ENCODE measurements at regions not wholly inside any gene's neighbourhood (a gene's known extent, or its start where the extent isn't known, plus 50 kb on each side); places are given as distances from the start of the nearest gene placed in this dataset.

DNA sequence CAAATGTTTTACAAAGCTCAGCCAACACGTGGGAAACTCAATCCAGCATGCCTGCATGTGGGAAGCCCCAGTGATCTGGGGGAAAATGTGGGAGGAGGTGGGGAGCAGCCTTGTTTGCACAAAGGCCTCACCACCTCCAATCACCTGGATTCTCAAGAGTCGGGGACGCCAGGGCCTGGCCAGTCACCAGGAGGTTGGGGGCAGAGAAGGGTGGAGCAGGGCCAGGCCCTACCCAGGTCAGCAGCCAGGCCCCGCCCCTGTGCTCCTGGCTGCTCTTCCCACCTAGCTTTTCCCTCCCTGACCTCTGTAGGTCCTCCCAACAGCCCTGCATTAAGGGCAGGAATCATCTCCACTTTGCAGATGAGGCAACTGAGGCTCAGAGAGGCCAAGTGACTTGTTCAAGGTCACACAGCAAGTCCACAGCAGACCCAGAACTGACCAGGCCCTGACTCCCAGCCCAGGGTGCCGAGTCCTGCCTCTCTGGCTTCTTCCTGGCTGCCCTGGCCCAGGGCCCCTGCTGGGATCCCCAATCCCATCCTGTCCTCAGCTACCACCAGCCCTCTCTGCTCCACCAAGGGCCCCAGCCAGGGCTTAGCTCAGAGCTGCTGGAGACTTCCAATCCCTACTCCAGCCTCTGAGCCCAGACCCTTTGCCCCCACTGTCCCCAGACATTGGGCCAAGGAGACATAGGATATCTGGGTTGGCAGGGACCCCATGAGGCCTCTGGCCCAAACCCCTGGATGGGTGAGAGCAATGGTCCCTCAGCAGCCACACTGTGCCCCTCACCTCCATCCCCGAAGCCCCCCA is 508.6 kb downstream of the PTPRU start:
- no peak for DNase-seq

DNA sequence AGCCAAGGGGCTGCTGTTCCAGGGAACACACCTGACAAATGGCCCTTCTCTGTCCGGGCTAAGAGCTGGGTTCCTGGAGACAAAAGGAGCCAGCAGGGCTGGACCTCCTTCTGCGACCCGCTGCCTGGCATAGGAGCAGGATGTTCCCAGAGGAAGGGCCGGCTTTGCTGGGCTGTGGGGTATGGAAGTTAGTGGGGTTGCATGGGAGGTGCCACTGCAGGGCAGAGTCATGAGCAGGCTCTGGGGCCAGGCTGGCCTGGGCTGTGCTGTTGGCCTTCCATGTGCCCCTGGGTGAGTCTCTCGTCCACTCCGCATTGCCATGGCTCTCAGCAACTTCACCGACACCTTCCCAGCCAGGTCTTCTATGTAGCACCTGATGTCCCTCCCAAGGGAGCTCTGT is 507.6 kb downstream of the PTPRU start:
- DNase-seq, result no peak

DNA sequence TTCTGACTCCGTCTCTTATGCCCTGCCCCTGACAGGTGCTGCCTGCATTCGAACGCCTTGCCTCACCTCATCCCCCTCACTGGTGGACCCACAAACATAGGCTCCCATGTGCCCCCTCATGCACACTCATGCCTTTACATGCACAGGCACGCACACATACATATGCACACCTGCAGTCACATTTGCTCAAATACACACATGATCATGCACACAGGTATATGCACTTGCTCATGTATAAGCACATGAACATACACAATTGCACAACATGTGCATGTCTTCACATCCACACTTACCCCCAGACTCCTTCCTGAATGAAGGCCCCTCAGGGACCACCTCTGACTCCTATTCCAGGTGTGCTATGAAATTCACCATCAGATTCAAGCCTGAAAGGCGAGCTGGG is 506.9 kb downstream of the PTPRU start:
- no peak for DNase-seq

DNA sequence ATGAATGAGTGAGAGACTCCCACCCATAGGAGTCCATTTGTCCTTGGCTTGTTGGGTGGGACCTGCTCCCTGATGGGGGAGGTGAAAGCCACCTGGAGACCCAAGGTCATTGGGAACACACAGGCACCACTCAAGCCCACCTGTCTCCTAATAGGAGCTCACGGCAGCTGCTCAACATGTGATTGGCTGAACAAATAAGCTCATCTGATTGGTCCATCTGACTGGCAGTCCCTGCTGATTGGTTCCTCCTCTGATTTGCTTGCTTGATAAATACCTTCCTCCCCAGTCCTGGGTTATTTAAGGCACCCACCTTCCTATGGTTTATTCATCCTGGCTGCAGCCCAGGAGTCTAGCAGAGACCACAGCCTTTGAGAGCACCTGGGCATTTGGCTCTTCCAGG is 502.9 kb downstream of the PTPRU start:
- no peak for DNase-seq

DNA sequence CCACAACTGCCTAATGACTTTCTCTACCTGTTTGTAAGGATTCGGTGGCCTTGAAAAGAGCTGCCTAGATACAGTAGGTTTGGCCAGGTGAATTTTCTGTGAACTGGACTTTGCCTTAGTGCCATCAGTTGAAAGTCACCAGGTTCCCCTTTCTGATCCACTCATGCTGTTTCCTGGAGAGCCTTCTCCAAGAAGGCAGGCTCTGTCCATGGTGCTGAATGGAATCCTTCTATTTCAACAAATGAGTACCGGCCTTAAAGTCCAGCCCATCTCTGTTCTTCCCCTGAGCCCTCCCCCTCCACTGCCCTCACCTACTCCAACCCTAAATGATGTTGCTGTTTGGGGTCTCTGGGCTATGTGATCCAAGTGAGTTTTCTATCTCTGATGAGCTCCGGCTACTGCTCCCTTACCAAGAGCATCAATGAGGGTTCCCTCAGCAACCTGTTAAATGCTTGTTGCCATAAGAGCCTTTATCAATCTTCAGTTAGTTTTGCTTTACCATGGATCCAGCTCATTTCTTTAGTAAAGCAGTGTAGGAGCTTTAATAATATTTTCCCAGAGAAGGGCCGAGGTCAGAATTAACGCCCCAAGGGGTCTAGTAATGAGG is 500.4 kb downstream of the PTPRU start:
- no peak for DNase-seq

DNA sequence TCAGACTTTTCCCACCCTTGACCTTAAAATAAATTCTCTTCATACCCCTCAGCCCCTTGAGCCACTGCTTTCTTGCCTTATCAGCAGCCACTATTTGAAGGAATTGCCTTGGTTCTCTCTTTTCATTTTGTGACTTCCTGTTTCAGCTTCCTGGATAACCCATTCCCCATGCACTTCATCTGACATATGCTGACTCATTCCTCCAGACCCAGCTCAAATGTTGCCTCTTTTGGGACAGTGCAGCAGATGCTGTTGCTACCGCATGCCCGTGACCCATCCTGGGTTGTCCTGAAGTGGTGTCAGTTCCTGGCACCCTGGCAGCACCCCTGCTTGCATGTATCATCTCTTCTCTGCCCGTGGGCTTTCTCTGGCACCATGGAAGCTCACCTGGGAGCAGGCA is 496.1 kb downstream of the PTPRU start:
- DNase-seq, result no peak

DNA sequence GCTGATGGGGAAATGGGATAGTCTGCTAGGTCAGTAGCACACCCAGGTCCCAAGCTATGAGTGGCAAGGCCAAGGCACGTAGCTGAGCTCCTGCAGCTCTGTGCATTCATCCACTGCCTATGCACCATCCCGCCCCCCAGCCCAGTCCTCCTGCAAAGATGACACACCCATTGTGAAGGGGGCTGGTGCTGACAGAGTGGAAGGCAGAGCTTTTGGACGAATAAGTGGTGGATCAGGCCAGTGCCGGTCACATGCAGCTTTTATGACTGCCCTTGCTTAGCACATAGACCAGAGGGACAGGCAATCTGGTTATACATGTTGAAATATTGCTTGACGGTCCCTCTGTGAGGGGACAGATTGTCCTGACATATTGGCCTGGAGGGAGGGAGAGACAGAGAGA is 494.3 kb downstream of the PTPRU start:
- DNase-seq, result no peak

DNA sequence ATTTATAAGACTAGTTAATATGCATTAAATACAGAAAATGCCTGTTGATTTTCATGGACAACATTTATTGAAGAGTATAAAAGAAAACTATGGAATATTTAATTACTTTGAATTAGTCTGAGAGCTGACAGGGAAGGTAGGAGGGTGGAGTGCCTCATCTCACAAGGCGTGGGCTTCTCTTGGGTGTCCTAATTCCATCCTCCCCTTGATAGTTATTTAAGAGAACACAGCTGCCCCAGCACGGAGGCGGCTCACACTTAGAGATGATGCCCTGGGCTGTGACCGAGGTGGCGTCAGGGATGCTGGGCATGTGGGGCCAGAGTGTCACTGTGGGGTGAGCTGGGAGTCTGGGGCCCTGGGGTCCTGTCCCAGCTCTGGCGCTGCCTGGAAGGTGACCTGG is 493.0 kb downstream of the PTPRU start:
- DNase-seq, result no peak

DNA sequence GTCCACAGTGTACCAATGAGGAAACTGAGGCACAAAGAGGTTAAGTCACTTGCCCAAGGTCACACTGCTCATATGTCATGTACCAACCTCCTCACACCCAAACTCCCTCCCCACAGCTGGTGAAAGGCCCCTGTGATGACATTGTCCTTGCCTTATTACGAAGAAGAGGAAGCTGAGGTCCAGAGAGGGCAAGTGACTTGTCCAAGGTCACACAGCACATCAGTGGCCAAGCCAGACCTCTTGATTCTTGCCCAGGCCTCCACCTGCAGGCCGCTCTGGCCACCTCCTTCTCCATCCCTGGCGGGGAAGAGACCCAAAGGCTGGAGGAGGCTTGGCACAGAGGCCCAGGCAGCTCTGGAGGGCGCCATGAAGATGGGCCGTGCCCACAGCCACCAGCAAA is 492.4 kb downstream of the PTPRU start:
- no peak for DNase-seq

DNA sequence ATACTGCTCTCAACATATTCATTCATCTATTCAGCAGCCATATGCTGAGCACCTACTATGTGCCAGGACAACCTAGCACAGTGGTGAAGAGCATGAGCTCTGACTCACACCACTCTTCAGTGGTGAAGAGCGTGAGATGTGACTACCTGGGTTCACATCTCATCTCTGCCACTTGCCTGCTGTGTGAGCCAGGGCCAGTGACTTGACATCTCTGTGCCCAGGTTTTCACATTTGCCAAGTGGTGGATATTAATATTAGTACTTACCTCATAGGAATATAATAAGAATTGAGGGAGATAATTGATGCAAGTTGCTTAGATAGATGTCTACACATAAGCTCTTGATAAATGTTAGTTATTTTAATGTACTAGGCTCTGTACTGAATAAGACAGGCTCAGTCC is 488.9 kb downstream of the PTPRU start:
- DNase-seq, result no peak

DNA sequence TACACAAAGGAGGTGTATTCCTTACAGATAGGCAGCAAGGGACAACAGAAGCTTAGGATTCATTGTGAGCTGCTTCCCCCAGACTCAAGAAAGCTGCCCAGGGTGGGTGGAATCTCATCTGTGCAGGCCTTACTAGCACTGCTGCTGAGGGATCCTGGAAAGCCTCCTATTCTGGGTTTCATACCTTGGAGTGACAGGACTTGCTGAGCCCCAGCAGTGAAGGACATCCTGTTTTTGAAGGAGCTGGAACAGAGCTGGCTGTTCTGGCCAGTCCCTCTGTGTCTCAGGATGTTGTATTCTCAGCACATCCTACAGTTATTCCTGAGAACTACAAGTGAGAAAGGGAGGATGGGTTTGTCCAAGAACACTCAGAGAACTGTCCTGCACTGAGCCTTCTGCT is 486.3 kb downstream of the PTPRU start:
- no peak for DNase-seq

DNA sequence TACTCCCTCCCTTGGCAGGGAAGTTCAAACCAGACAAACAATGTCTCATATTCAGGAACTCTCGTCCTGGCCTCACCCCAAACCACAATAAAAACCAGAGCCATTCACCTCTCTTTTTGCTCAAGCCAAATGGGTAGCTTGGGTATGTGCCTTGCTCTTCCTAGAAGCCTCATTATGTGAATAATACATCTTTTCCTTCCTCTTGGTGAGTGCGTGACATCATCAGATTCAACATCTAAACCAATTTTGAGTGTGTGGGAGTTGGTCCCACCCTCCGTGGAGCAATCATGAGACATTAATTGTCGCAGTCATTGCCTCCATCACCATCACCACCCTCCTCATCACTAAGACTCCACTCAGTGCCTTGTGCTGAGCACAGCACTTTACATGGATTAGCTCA is 482.9 kb downstream of the PTPRU start:
- DNase-seq, result no peak

DNA sequence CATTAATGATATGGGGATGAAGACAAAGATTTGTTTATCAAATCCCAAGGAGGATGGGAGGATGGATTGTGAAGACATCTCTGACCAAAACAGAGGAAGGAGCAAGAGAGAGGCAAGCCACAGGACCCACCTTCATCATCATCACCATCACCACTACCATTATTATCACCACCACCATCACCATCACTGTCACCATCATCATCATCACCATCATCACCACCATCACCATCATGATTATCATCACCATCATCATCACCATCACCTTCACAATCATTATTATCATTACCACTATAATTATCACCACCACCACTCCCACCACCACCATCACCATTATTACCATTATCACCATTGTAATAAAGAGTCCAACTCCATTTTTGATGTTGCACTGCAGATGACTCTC is 482.5 kb downstream of the PTPRU start:
- no peak for DNase-seq

DNA sequence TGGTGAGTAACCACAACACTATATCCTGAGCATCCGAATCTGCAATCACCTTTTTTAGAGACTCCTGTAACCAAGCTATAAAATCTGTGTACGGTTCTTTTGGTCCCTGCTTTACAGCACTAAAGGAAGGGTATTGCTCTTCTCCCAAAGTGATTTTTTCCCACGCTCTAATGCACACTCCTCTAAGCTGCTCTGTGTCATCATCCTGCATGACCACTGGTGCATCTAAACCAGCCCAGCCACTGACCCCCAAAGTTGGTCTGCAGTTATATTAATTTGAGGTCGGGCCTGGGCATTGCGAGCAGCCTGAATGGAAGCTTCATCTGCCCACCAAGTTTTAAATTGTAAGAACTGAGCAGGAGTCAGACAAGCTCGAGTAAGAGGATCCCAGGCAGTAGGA is 480.0 kb downstream of the PTPRU start:
- DNase-seq, result no peak

DNA sequence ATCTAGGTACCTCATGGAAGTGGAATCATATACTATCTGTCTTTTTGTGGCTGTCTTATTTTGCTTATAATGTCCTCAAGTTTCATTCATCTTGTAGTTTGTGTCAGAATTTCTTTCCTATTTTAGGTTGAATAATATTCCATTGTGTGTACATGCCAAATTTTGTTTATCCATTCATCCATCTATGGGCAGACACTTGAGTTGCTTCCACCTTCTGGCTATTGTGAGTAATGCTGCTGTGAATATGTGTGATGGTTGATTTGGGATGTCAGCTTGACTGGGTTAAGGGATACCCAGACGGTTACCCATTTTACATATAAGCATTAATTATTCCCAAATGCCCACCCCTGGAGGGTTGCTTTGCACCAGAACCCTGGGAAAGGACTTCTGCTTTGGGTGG is 477.5 kb downstream of the PTPRU start:
- no peak for DNase-seq

DNA sequence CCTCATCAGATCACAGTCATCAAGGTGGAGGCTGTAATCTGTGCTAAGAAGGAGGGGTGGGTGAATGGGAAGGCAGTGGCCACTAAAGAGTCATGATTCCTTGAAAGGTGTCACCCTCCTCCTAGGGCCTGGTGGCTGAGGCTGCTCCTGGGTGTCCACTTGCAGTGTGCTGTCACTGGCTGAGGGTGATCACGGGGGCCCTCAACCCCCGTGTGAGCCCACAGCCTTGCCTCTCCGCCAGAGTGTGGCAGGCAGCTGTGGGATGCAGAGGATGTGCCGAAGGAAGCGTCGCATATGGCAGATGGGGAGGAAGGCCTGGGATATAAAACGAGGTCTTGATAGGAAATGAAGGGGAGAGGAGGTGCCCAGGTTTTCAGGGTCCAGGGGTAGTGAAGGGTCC is 476.5 kb downstream of the PTPRU start:
- DNase-seq, result no peak

DNA sequence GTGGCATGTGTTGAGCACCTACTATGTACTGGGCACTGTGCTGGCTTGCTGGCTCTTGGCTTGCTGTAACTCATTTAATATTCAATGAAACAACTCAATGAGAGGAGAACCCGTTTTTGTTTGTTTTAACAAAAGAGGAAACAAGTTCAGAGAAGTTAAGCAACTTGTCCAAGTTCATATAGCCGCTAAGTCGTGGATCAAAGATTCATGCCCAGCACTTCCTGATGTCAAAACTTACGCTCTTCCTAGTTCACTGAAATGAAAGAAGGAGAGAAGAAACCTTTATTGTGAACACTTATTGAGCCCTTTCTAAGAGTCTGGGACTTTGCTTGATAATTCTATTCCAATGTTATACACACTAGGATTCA is 475.9 kb downstream of the PTPRU start:
- DNase-seq, result no peak

DNA sequence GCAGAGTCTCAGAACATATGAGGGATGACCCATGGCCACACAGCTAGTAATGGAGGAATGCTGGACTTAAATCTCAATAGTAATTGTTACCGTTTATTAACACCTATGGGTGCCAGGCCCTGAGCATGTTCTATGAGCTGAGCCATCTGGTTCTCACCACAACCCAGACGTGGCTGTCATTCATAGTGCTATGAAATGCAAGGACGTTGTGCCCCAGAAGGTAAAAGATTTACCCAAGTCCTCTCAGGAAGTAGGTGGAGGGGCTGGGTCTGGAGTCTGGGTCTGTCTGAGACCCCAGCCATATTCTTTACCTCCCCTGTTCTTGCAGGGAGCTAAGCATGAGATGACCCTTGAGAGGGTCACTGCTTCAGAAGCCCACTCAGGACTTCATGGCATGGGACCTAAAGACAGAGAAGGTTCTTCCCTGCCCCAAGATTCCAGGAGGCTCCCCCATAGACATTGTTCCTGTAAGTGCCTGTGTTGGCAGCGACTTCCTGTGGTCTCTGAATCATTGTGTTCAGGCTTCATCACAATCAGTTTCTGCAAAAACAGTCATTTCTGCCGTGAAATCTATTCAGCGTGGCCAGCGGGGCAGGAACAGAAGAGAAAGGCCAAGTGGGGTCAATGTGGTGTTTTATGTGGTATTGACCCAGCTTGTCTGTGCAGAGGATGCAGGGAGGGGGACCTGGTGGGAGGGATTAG is 475.4 kb downstream of the PTPRU start:
- no peak for DNase-seq

DNA sequence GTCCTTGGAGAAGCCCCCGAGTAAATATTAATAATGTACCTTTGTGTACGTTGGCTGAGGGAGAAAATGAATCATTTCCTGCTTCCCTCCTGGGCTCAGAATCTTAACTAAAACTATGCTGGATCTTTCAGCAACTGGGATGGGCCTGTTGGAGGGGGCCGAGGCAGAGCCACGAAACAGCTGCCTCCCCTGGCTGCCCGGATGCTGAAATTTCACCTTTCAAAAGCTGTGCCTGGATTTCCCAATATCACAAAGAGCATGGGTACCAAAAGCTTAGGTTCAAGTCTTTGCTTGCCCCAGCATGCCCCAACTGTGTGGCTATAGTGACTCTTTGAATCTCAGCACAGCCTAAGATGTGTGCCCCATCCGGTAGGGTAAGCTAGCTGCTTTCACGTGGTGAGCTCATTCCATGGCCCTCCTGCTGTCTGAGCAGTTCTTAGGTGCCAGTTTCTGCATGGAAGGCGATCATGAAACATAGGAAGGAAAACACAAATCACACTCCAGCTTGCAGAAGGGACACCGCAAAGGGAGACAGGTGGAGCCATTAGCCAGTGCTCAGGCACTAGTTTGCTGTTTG is 473.5 kb downstream of the PTPRU start:
- DNase-seq, result no peak

DNA sequence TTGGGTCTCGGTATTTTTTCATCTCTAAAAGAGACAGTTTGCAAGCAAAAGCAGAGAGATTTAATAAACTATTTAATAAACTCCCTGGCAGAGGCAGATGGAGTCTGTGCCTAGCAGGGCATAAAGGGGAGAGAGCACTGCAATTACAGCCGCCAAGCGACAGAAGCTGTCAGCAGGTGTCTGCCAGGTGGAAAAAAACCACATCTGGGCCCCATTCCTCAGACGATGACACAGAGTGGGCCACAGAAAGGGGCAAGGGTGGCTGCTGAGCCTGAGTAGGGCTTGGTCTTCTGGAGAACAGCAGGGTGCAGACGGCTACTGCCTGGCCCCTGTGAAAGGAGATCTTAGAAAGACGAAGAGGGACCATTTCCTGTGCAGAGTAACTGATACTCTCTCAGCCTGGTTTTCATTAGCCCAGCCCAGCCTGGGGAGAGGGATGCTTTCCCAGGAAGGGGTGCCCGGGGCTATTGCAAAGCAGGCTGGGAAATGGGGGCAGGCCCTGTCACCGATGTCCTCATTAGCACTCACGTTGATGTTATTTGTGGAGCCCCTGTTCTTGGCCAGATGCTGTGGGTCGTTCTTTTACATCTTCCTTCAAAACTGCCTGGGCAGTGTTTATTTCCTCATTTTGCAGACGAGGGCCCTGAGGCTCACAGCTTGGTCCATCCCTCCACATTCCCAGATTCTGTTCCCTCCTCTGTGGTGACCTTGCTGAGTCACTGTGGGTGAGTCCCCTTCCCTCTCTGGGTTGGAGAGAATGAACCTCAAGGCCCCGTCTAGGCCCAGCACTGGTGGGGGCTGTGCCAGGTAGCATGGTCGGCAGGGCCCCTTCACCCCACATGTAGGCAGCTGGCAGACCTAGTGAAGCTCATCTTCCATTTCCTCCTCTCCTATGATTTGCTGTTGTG is 472.7 kb downstream of the PTPRU start:
- no peak for DNase-seq

DNA sequence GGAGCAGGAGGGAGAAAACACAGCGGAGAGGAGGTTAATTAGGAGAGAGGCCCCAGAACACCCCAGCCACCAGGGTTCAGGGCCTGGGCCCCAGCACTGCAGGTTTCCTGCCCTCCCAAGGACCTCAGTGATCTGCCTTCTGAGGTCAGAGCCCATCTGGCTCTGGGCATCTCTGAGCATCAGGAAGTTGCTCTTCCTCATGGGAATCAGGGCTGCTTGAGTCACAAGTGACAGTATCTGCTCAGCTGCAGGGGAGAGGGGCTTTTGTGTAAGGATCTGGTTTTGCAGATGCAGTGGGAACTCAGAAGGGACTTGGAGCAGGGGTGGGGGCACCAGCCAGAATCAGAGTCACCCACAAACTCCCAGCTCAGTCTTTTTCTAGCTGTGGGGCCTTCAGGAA is 472.1 kb downstream of the PTPRU start:
- no peak for DNase-seq

DNA sequence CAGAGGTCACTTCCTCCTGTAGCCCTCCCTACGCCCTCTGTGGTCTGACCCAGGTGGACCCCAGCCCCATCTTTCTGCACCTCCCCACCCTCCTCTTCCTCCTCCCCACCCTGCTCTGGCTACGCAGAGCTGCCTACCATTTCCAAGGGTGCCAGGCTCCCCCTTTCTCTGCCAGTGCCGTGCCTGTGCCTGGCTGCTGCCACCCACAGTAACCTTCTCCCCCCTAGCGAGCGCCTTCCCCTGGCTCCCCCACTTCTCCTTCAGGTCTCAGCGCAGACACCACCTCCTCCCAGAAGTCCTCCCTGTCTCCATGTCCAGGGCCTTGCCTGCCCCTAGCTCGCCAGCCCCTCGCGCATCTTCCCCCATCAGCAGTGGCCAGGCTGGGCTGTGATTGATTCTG is 471.5 kb downstream of the PTPRU start:
- no peak for DNase-seq

DNA sequence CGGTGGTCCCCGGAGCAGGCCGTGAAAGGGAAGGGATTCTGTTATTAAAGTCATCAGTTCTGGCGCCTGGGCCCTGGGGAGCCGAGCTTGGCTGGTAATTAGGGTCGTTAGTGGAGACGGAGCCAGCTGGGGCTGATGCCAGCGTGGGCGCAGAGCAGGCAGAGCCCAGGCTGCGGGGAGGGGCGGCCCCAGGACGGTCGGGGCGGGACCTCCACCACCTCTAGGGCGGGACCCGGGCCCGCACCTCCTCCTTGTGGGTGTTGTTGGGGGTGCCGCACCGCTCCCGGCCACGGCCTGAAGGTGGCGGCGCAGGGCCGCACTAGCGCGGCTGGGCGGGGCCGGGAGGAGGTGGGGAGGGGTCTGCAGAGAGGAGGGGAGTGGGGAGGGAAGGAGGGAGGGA is 470.6 kb downstream of the PTPRU start:
- peak in 1 of 2 donors; percentile 7 for DNase-seq

All from CD4-positive, alpha-beta T cell treated with Interleukin-1 beta for 1 hour (primary cell).